GM12878 (cell line): ENCODE measurements at regions not wholly inside any gene's neighbourhood (a gene's known extent, or its start where the extent isn't known, plus 50 kb on each side); places are given as distances from the start of the nearest gene placed in this dataset.

Source experiments
- ATAC-seq: fragments of 200-7000 bp; cut with Tn5 transposase; 3 replicates; pipeline ENCODE4 v1.9.1; 2020; ENCODE audit warnings: mild to moderate bottlenecking, moderate library complexity
- BruUV-seq: library from RNA; stranded (reverse); fragments of 400-500 nt; replicated peaks from 2 replicates; lab custom pipeline; 2021; lab: Mats Ljungman, UMichigan
- CTCF ChIA-PET: fragments of 300-600 bp; sonication (Branson Sonifier 250); formaldehyde crosslinking; extraction: SDS; loops from one replicate; lab custom pipeline; 2021; ENCODE audit warnings: inconsistent platforms; lab: Yijun Ruan, JAX
- POLR2A ChIA-PET: fragments of 350-600 bp; formaldehyde crosslinking; extraction: SDS; loops from one replicate; lab custom pipeline; 2021; ENCODE audit warnings: inconsistent platforms; lab: Charles Lee
- RAD21 ChIA-PET: fragments of 300-600 bp; sonication (Branson Sonifier 250); formaldehyde crosslinking; loops from one replicate; lab custom pipeline; 2023; ENCODE audit warnings: antibody characterized with exemption; ENCODE audit not compliant: unreplicated experiment; lab: Charles Lee
- SMC1A ChIA-PET: fragments of 300-600 bp; sonication (Branson Sonifier 250); formaldehyde crosslinking; loops from one replicate; lab custom pipeline; 2023; ENCODE audit not compliant: unreplicated experiment, uncharacterized antibody; lab: Charles Lee
- DNase-seq: peaks from one replicate; pipeline ENCODE4 v3.0.0-alpha.2; 2011; ENCODE audit warnings: low read depth, low spot score
- FAIRE-seq: peaks from 3 replicates; lab custom pipeline; 2011; peaks lifted over from hg19 to GRCh38; lab: Jason Lieb, UNC
- H2AFZ ChIP-seq: 2 replicates; pipeline ENCODE4 v1.6.0; 2011; ENCODE audit warnings: low read depth, low read length, control low read depth; ENCODE audit not compliant: control insufficient read depth
- H3K27ac ChIP-seq: 2 replicates; pipeline ENCODE4 v1.5.1; 2011; ENCODE audit warnings: control low read depth; ENCODE audit not compliant: control insufficient read depth, insufficient read depth
- H3K27me3 ChIP-seq, 2 experiments: replicated peaks in 1 of 2; 2 replicates each; pipeline versions ENCODE4 v1.6.0 to v1.6.1; 2011; ENCODE audit warnings: low read length in 1 of 2; ENCODE audit not compliant: control insufficient read depth in 2 of 2, insufficient read depth in 2 of 2
- H3K36me3 ChIP-seq, 2 experiments: 2 replicates each; pipeline ENCODE4 v1.5.1; 2011; ENCODE audit warnings: low read length in 1 of 2; ENCODE audit not compliant: control insufficient read depth in 2 of 2, insufficient read depth in 2 of 2
- H3K4me1 ChIP-seq: 2 replicates; pipeline ENCODE4 v1.6.1; 2011; ENCODE audit warnings: mild to moderate bottlenecking, low read length, moderate library complexity, mixed read lengths; ENCODE audit not compliant: control insufficient read depth, insufficient read depth
- H3K4me2 ChIP-seq: 2 replicates; pipeline ENCODE4 v1.6.0; 2011; ENCODE audit warnings: control low read depth; ENCODE audit not compliant: control insufficient read depth, insufficient read depth
- H3K4me3 ChIP-seq: fragments of 200-600 bp; sonication (generic); 2 replicates; pipeline ENCODE4 v1.5.1; 2016
- H3K79me2 ChIP-seq: 2 replicates; pipeline ENCODE4 v1.6.0; 2011; ENCODE audit warnings: low read length; ENCODE audit not compliant: control insufficient read depth, insufficient read depth
- H3K9ac ChIP-seq: 2 replicates; pipeline ENCODE4 v1.8.0; 2011; ENCODE audit warnings: low read length, control low read depth, mixed read lengths; ENCODE audit not compliant: control insufficient read depth, insufficient read depth
- H3K9me3 ChIP-seq: replicated peaks from 3 replicates; pipeline ENCODE4 v1.5.1; 2011; ENCODE audit warnings: mild to moderate bottlenecking, low read length; ENCODE audit not compliant: control insufficient read depth, insufficient read depth
- H4K20me1 ChIP-seq: 2 replicates; pipeline ENCODE4 v1.6.0; 2011; ENCODE audit not compliant: control insufficient read depth, insufficient read depth
- ASH2L ChIP-seq: fragments of 300-600, 200-600 bp; sonication (generic); IDR thresholded peaks from 2 replicates; pipeline ENCODE4 v1.6.1; 2017; ENCODE audit warnings: low read depth, mild to moderate bottlenecking, borderline replicate concordance
- CEBPB ChIP-seq, 2 experiments: fragments of 150-350 bp in 1 of 2; IDR thresholded peaks; 2 replicates each; pipeline ENCODE4 v1.6.1; 2012 to 2014; ENCODE audit warnings: low read depth in 2 of 2, low read length in 2 of 2, borderline replicate concordance in 1 of 2, inconsistent platforms in 1 of 2
- E2F4 ChIP-seq: IDR thresholded peaks from 2 replicates; pipeline ENCODE4 v1.6.1; 2012; ENCODE audit warnings: low read depth, low read length, improper control_type of control experiment
- ELK1 ChIP-seq: IDR thresholded peaks from 2 replicates; pipeline ENCODE4 v1.6.1; 2012; ENCODE audit warnings: low read depth, low read length, improper control_type of control experiment
- ESRRA ChIP-seq: IDR thresholded peaks from 2 replicates; pipeline ENCODE4 v1.6.1; 2012; ENCODE audit warnings: mild to moderate bottlenecking, low read length, improper control_type of control experiment
- ETV6 ChIP-seq, 2 experiments: fragments of 450-650 bp in 1 of 2; IDR thresholded peaks in 1 of 2; conservative IDR thresholded peaks in 1 of 2; 2 replicates each; pipeline ENCODE4 v1.6.1; 2014; ENCODE audit warnings: antibody characterized with exemption in 1 of 2, borderline replicate concordance in 1 of 2, low read depth in 1 of 2, mild to moderate bottlenecking in 1 of 2, moderate library complexity in 1 of 2
- FOXM1 ChIP-seq: IDR thresholded peaks from 2 replicates; pipeline ENCODE4 v1.6.1; 2012; ENCODE audit warnings: low read depth, mild to moderate bottlenecking, inconsistent platforms, low read length, moderate library complexity
- IRF4 ChIP-seq: IDR thresholded peaks from 2 replicates; pipeline ENCODE4 v1.6.1; 2011; ENCODE audit warnings: low read depth, low read length
- KDM1A ChIP-seq: fragments of 200-600 bp; sonication (generic); IDR thresholded peaks from 2 replicates; pipeline ENCODE4 v1.6.1; 2016; ENCODE audit warnings: borderline replicate concordance
- MYB ChIP-seq: fragments of 150-350 bp; IDR thresholded peaks from 2 replicates; pipeline ENCODE4 v1.6.1; 2014; ENCODE audit warnings: mild to moderate bottlenecking, low read depth, low read length, borderline replicate concordance
- PAX8 ChIP-seq: fragments of 450-650 bp; IDR thresholded peaks from 2 replicates; pipeline ENCODE4 v1.6.1; 2017; ENCODE audit warnings: mild to moderate bottlenecking, moderate library complexity
- PKNOX1 ChIP-seq: fragments of 450-650 bp; IDR thresholded peaks from 2 replicates; pipeline ENCODE4 v1.6.1; 2016; ENCODE audit warnings: mild to moderate bottlenecking
- POLR2AphosphoS2 ChIP-seq: IDR thresholded peaks from 2 replicates; pipeline ENCODE4 v1.6.1; 2011; ENCODE audit warnings: low read depth, mild to moderate bottlenecking, low read length, improper control_type of control experiment, moderate library complexity
- RAD51 ChIP-seq: fragments of 450-650 bp; IDR thresholded peaks from 2 replicates; pipeline ENCODE4 v1.6.1; 2016; ENCODE audit warnings: moderate library complexity, mild to moderate bottlenecking, inconsistent platforms
- REST ChIP-seq: IDR thresholded peaks from 2 replicates; pipeline ENCODE4 v1.6.1; 2012; ENCODE audit warnings: mild to moderate bottlenecking, low read depth, low read length
- SREBF2 ChIP-seq: IDR thresholded peaks from 2 replicates; pipeline ENCODE4 v1.6.1; 2012; ENCODE audit warnings: mild to moderate bottlenecking, low read length
- SRF ChIP-seq, 2 experiments: IDR thresholded peaks; 2 replicates each; pipeline ENCODE4 v1.6.1; 2011; ENCODE audit warnings: low read depth in 2 of 2, low read length in 2 of 2, mild to moderate bottlenecking in 1 of 2, moderate library complexity in 1 of 2
- TARDBP ChIP-seq: IDR thresholded peaks from 2 replicates; pipeline ENCODE4 v1.6.1; 2016; ENCODE audit warnings: borderline replicate concordance
- WGBS: methylation state at CpG from one replicate; pipeline ENCODE4 v1.1.6; 2016; ENCODE audit warnings: low lambda C conversion rate; ENCODE audit not compliant: insufficient replicate concordance, insufficient coverage; ENCODE audit errors: missing lambda C conversion rate; 5-methylcytosine and 5-hydroxymethylcytosine counted together
- in situ Hi-C: fragments of 300-500 bp; cut with MboI; formaldehyde crosslinking; loops from 9 replicates; pipeline ENCODE4 v1.14.3; 2018; ENCODE audit warnings: mixed read lengths
- intact Hi-C: fragments of 100-400 bp; cut with micrococcal nuclease; formaldehyde crosslinking; loops from one replicate; pipeline ENCODE4 v1.14.2; 2022; ENCODE audit not compliant: unreplicated experiment

- ATAC-seq (no peak), DNase-seq (no peak), FAIRE-seq (no peak)
- Histone ChIP-seq H3K27ac (no peak overlapping the region), H3K4me2 (no peak overlapping the region), H3K9ac (no peak overlapping the region), H3K4me1 (no peaks in the 10 kb centered on the region), H3K4me3 (no peak overlapping the region), H3K27me3 (no peaks in the 10 kb centered on the region; a peak in 1 of 4 replicates), H3K9me3 (no peaks in the 10 kb centered on the region; the same call in 2 of the 3 replicates), H2AFZ (no peak overlapping the region), H4K20me1 (no peaks in the 10 kb centered on the region), H3K36me3 (no peaks in the 10 kb centered on the region), H3K79me2 (no peaks in the 10 kb centered on the region)
- in situ Hi-C loops: no loop called here
- 59% methylated on average over 2 of the region's 2 CpGs for WGBS
- RAD21 ChIA-PET: no interaction called here
- SMC1A ChIA-PET: no interaction called here
- TF ChIP-seq ELK1 (no peak), KDM1A (no peak), SREBF2 (no peak), IRF4 (no peak), E2F4 (no peak), CEBPB (IDR thresholded peaks at IDR 0.05; ENCODE audit: borderline replicate concordance in 1 of 2, low read depth in 2 of 2, low read length in 2 of 2) (no peak), ESRRA (no peak), TARDBP (no peak), SRF (IDR thresholded peaks at IDR 0.05; ENCODE audit: low read depth in 2 of 2, low read length in 2 of 2) (no peak), REST (no peak), RAD51 (no peak), PKNOX1 (no peak), MYB (no peak), FOXM1 (no peak), ASH2L (no peak), ETV6 (conservative IDR thresholded peaks at IDR 0.05 in 1 of 2, IDR thresholded peaks at IDR 0.05 in 1 of 2; ENCODE audit: borderline replicate concordance in 1 of 2, low read depth in 1 of 2) (no peak), POLR2AphosphoS2 (no peak), PAX8 (no peak)
- intact Hi-C loops: no loop called here
- CTCF ChIA-PET: no interaction called here
- POLR2A ChIA-PET: no interaction called here
- BruUV-seq: no TSS peak
These were observed 353.7 kb upstream of the ACTBL2 start for GRCh38 chr5:57836331-57836730.
